Heart left ventricle (tissue), 16 donors: ENCODE measurements at regions not wholly inside any gene's neighbourhood (a gene's known extent, or its start where the extent isn't known, plus 50 kb on each side); places are given as distances from the start of the nearest gene placed in this dataset.
"Not testable (repeated sequence)": the region's sequence is repeated elsewhere in the genome, so short reads cannot be mapped to it uniquely, and the experiment has no call there.

Experiments used
- ATAC-seq, 4 donors: fragments of 200-7000 bp; cut with Tn5 transposase; one replicate each; pipeline ENCODE4 v1.9.1; 2020 to 2022; ENCODE audit warnings: moderate library complexity in 4 of 4, mild to moderate bottlenecking in 3 of 4, moderate number of reproducible peaks in 1 of 4
- DNase-seq, 5 donors: peaks; one replicate each; pipeline ENCODE4 v3.0.0-alpha.2; 2020
- H3K27ac ChIP-seq, 12 donors: fragments of 200-600 bp; sonication (generic) in 4 of 12; one replicate each; pipeline versions ENCODE4 v1.5.0 to v1.8.0; 2016 to 2022; ENCODE audit warnings: mild to moderate bottlenecking in 2 of 12
- H3K27me3 ChIP-seq, 9 donors: fragments of 200-600 bp; sonication (generic) in 2 of 9; one replicate each; pipeline versions ENCODE4 v1.5.1 to v1.8.0; 2016 to 2022; ENCODE audit warnings: mild to moderate bottlenecking in 3 of 9
- H3K36me3 ChIP-seq, 9 donors: fragments of 200-600 bp; sonication (generic) in 2 of 9; one replicate each; pipeline versions ENCODE4 v1.5.0 to v1.8.0; 2018 to 2022; ENCODE audit warnings: mild to moderate bottlenecking in 2 of 9
- H3K4me1 ChIP-seq, 12 donors: fragments of 200-600 bp; sonication (generic) in 4 of 12; one replicate each; pipeline versions ENCODE4 v1.5.0 to v1.8.0; 2016 to 2022; ENCODE audit warnings: mild to moderate bottlenecking in 3 of 12
- H3K4me3 ChIP-seq, 12 donors: fragments of 200-600 bp; sonication (generic) in 4 of 12; one replicate each; pipeline versions ENCODE4 v1.5.0 to v1.8.0; 2017 to 2022; ENCODE audit warnings: mild to moderate bottlenecking in 9 of 12, moderate library complexity in 4 of 12
- H3K9me3 ChIP-seq, 12 donors: fragments of 200-600 bp; sonication (generic) in 4 of 12; one replicate each; pipeline versions ENCODE4 v1.5.0 to v1.8.0; 2016 to 2022; ENCODE audit warnings: mild to moderate bottlenecking in 1 of 12
- WGBS, 4 donors: extraction: QIAGEN DNeasy Blood & Tissue Kit in 2 of 4; methylation state at CpG; one replicate each; pipeline versions ENCODE4 v1.1.5 to v1.1.7; 2013 to 2018; 5-methylcytosine and 5-hydroxymethylcytosine counted together
- intact Hi-C, 10 donors: fragments of 100-400 bp; cut with DNase I; formaldehyde crosslinking; loops; one replicate each; pipeline versions ENCODE4 v1.11.1 to v1.14.2; 2022
- donor health status: ischemic (EF 13 %, LVEDD 7.1; RV severe dilation, severe dysfunction).
- donor health status: healthy with polysubstance abuse.
- donor health status: DM: no; HTN: yes; CAD: no.
- donor health status: DM: no; HTN: no; CAD: no.
- donor health status: ischemic (EF 25% LVEDD 6.9; RV normal size, moderate dysfunction).
- donor health status: ischemic (EF 25% LVEDD 5.7; RV mildly dilated, moderate dysfunction).
- donor health status: healthy.
- donor health status: DM: yes; HTN: yes; CAD: no.
- donor health status: ischemic (EF 35%, LVEDD 5.7; RV mildly dilated, moderate dysfunction).
- donor health status: nonischemic (EF 11% LVEDD 7.7; RV severe dilation, severe dysfunction).
- donor health status: DM: yes; HTN: yes; CAD: no.
- donor health status: PGD.
- donor health status: ischemic (EF 29% LVEDD 5.4; RV normal size, mild dysfunction).
- donor health status: nonischemic (EF 23%, LVEDD 6.1; RV moderate dilation, normal function).

DNA sequence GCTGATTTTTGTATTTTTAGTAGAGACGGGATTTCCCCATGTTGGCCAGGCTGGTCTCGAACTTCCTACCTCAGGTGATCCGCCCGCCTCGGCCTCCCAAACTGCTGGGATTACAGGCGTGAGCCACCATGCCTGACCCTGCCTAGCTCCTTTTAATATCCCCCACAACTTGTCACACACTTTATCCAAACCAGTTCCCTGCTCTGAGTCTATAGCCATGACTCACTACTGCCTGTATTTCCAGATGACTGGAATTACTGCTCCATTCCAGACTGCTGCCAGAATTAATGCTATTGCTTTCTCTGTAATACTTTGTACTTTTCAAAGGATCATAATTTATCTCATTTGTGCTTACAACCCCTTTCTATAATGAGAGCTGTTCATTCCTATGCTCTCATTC is 153.1 kb downstream of the POTEM start:
- DNase-seq, H3K4me1 ChIP-seq, H3K9me3 ChIP-seq, ATAC-seq, H3K27me3 ChIP-seq, H3K4me3 ChIP-seq, H3K27ac ChIP-seq, intact Hi-C loops, H3K36me3 ChIP-seq: not testable (repeated sequence)
- WGBS, 4 donors = 80% methylated on average over 1 of the region's 6 CpGs; no CpG with 5 or more reads in 3 of the 4 donors

DNA sequence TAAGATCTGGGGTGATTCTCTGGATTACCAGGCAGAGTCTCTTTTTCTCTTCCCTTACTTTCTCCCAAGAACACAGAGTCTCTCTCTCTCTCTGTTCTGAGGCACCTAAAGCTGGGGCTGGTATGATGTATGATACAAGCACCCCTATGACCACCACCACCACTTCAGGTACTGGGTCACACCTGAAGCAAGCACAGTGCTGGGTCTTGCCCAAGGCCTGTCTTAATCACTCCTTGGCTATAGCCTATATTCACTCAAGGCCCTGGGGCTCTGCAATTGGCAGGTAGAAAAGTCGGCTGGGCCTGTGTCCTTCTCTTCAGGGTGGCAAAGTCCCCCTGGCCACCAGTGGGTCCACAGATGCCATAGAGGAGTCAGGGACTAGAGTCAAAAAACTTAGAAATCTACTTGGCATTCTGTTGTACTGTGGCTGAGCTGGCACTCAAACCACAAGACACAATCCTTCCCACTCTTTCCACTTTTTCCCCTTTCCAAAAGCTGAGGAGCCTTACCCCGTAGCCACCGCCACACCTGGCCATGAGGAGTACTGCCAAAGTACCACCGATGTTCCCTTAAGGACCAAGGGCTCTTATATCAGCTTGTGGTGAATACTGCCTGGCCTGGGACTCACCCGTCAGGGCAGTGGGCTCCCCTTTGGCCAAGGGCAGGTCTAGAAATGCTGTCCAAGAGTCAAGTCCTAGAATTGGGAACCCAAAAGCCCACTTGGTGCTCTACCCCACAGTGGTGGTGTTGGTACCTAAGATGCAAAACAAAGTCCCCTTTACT is 159.2 kb downstream of the POTEM start:
- H3K4me3 ChIP-seq, H3K9me3 ChIP-seq, ATAC-seq, H3K36me3 ChIP-seq, H3K4me1 ChIP-seq, intact Hi-C loops, DNase-seq, H3K27me3 ChIP-seq, H3K27ac ChIP-seq: not testable (repeated sequence)
- WGBS, 4 donors = 40 to 76% (median 74%) methylated on average over 1 to 5 of the region's 5 CpGs; no CpG with 5 or more reads in 1 of the 4 donors

DNA sequence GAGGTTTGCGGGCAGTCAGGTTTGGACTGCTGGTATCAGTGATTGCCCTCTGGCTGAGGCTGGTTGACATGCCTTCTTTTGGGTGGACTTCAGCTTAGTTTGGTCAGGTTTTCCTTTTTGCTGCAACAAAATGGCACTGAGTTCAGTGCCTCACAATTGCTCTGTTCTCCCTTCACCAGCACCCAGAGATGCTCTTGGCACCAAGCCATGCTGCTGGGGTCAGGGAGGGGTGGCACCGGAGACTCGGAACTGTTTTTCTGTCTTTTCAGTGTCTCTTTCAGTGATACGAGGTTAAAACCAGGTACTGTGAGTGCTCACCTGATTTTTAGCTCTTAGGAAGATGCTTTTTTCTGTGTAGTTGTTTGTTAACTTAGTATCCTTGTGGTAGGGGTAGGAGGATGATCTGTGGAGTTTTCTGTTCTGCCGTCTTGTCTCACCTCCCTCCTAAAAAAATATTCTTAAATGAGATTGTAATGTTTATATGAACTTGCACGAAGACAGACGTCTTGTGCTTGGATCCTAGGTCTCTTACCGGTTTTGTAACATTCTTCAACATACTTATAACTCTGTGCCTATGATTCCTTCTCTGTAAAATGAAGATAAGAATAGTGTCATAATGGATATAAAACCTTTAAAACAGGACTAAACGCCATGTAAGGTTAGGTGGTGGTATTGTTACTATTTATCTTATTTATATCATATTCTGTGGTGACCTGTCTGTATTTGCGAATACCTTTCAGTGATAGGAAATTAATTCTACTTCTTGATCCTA is 160.6 kb downstream of the POTEM start:
- H3K27ac ChIP-seq, H3K27me3 ChIP-seq, H3K4me3 ChIP-seq, intact Hi-C loops, H3K4me1 ChIP-seq, DNase-seq, H3K9me3 ChIP-seq, H3K36me3 ChIP-seq, ATAC-seq: not testable (repeated sequence)
- WGBS, 4 donors = 62 to 74% (median 68%) methylated on average over 9 to 10 of the region's 10 CpGs

DNA sequence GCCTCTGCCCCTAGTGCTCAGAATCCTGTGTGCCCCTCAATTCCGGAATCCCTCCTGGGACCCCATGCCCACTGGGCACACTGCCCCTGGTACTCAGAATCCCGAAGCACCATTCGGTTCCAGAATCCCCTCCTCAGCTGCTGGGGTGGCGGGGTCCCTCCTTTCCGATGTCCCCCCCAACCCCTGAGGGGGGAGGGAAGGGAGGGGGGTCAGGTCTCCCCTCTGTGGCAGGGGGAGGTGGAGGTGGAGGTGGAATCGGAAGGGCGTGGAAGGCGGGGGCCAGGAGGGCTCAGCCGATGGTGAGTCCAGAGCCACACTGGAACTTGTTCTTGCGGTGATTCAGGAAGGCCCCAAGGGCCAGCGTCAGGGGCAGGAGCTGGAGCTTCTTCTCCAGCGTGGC is 164.3 kb downstream of the POTEM start:
- H3K27me3 ChIP-seq, H3K4me1 ChIP-seq, DNase-seq, ATAC-seq, H3K4me3 ChIP-seq, H3K9me3 ChIP-seq, H3K36me3 ChIP-seq, H3K27ac ChIP-seq, intact Hi-C loops: not testable (repeated sequence)
- WGBS, 4 donors = 79% methylated on average over 2 of the region's 12 CpGs; no CpG with 5 or more reads in 3 of the 4 donors

DNA sequence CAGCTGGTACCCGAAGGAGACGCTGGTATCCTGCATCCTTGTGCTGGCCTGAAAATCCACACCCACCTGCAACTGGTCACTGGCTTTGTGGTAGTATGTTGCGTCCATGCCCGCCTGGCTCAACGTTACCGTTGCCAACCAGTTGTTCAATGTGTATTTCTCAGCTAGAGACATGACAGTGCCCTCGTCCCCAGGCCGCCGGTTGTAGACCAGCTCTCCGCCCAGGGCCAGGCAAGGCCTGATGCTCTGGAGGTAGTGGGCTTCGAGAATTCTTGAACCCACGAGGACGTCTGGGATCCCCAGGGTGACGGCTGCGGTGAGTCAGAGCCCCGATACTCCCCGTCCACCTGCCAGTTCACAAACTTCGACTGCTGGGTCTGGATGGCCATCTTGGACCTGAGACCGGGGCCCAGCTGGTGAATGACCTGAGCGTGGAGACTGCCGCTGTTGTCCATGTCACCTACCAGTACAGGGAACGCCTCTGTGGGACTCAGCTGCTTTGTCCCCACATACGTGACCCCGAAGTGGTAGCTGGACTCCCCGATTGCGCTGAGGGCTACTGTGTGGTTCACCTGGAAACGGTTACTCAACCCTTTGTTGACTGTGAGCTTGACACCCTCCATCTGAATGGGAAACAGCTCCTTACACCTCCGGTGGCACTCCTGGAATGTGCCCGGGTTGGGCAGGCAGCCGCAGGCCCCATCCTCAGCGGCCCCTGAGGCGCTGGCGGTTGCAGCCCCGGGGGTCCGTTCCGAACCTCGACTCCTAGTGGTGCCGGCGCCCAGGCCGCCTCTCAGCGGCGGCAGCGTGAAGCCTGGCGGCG is 165.0 kb downstream of the POTEM start:
- H3K36me3 ChIP-seq, ATAC-seq, intact Hi-C loops, H3K4me3 ChIP-seq, H3K27ac ChIP-seq, DNase-seq, H3K27me3 ChIP-seq, H3K4me1 ChIP-seq, H3K9me3 ChIP-seq: not testable (repeated sequence)
- 80 to 82% methylated on average over 12 to 39 of the region's 45 CpGs; no CpG with 5 or more reads in 2 of the 4 donors for WGBS, 4 donors

DNA sequence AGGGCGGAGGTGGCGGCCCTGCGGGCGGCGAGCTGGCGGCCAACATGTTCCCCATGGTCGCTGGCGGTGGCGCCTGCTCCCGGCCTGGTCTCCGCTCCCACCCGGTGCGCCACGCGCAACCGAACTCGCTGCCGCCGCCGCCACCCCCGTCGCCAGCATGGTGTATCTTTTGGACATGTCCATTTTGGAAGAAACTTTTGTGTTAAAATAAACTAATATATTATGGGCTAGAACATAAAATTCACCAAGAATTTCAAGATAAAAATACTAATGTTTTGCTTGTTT is 165.5 kb downstream of the POTEM start:
- ATAC-seq, intact Hi-C loops, H3K36me3 ChIP-seq, H3K9me3 ChIP-seq, H3K27ac ChIP-seq, H3K4me1 ChIP-seq, H3K4me3 ChIP-seq, DNase-seq, H3K27me3 ChIP-seq: not testable (repeated sequence)
- WGBS, 4 donors = 59% methylated on average over 7 of the region's 22 CpGs; no CpG with 5 or more reads in 3 of the 4 donors

DNA sequence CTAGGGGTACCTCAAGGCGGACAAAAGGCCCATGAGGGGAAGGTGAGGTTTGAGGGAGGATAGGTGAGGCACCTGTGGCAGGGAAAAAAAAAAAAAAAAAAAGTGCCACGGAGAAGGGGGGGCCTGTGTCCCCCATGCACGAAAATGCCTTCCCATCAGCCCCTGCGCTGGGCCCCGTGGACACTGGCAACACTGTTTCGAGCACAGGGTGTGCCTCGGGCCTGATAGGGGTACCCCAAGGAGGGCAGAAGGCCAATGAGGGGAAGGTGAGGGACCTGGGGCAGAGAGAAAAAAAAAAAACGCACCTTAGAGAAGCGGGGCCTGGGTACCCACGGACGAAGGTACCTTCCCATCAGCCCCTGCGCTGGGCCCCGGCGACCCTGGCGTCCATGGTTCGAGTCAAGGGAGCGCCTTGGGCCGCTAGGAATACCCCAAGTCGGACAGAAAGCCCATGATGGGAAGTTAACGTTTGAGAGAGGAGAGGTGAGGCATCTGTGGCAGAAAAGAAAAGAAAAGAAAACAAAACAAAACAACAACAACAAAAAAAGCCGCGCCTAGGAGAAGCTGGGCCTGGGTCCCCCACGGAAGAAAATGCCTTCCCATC is 190.0 kb downstream of the POTEM start:
- H3K9me3 ChIP-seq, H3K27me3 ChIP-seq, ATAC-seq, H3K27ac ChIP-seq, intact Hi-C loops, H3K4me3 ChIP-seq, H3K4me1 ChIP-seq, H3K36me3 ChIP-seq: not testable (repeated sequence)
- DNase-seq = peak in 1 of 5 donors; percentile 52
- 62 to 100% (median 67%) methylated on average over 3 to 13 of the region's 23 CpGs for WGBS, 4 donors

DNA sequence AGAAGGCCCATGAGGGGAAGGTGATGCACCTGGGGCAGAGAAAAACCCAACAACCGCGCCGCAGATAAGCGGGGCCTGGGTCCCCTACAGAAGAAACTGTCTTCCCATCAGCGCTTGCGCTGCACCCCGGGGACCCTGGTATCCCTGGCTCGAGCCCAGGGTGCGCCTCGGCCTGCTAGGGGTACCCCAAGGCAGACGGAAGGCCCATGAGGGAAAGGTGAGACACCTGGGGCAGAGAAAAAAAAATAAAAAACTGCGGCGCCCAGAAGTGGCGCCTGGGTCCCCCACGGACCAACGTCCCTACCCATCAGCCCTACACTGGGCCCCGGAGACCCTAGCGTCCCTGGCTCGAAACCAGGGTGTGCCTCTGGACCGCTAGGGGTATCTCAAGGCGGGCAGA is 190.8 kb downstream of the POTEM start:
- H3K4me1 ChIP-seq, ATAC-seq, intact Hi-C loops, H3K27me3 ChIP-seq, H3K36me3 ChIP-seq, H3K4me3 ChIP-seq, H3K27ac ChIP-seq, H3K9me3 ChIP-seq: not testable (repeated sequence)
- DNase-seq = peak in 1 of 5 donors; percentile 60
- WGBS, 4 donors = 72 to 84% (median 74%) methylated on average over 17 of the region's 21 CpGs; no CpG with 5 or more reads in 1 of the 4 donors

DNA sequence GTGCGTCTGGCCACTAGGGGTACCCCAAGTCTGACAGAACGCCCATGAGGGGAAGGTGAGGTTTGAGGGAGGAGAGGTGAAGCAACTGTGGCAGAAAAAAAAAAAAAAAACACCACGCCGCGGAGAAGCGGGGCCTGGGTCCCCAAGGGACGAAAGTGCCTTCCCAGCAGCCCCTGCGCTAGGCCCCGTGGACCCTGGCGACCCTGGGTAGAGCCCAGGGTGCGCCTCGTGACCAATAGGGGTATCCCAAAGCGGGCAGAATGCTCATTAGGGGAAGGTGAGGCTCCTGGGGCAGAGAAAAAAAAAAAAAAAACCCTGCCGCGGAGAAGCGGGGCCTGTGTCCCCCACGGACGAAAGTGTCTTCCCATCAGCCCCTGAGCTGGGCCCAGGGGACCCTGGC is 191.4 kb downstream of the POTEM start:
- H3K27ac ChIP-seq, H3K27me3 ChIP-seq, H3K4me3 ChIP-seq, H3K4me1 ChIP-seq, H3K36me3 ChIP-seq, intact Hi-C loops, ATAC-seq, H3K9me3 ChIP-seq: not testable (repeated sequence)
- 69 to 85% (median 70%) methylated on average over 6 to 17 of the region's 18 CpGs; no CpG with 5 or more reads in 1 of the 4 donors for WGBS, 4 donors
- peak in 1 of 5 donors; percentile 23 for DNase-seq

DNA sequence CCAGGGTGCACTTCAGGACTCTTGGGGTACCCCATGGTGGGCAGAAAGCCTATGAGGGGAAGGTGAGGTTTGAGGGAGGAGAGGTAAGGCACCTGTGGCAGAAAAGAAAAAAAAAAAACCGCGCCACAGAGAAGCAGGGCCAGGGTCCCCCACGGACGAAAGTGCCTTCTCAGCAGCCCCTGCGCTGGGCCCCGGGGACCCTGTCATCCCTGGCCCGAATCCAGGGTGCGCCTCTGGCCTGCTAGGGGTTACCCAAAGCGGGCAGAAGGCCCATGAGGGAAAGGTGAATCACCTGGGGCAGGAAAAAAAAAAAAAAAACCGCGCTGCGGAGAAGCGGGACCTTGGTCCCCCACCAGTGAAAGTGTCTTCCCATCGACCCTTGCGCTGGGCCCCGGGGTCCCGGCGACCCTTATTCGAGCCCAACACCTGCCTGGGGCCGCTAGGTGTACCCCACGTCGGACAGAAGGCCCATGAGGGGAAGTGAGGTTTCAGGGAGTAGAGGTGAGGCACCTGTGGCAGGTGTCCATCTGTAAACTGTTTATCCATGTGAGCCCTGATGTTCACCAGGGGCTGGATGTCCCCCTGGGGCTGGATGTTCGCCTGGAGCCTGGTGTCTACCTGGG is 191.9 kb downstream of the POTEM start:
- WGBS, 4 donors = 56 to 82% (median 71%) methylated on average over 12 to 23 of the region's 23 CpGs; no CpG with 5 or more reads in 1 of the 4 donors
- ATAC-seq, intact Hi-C loops, H3K4me3 ChIP-seq, H3K27ac ChIP-seq, DNase-seq, H3K4me1 ChIP-seq, H3K27me3 ChIP-seq, H3K36me3 ChIP-seq, H3K9me3 ChIP-seq: not testable (repeated sequence)
